H1 (cell line): ENCODE measurements at regions not wholly inside any gene's neighbourhood (a gene's known extent, or its start where the extent isn't known, plus 50 kb on each side); places are given as distances from the start of the nearest gene placed in this dataset.

Experiments used
- CTCF ChIA-PET: fragments of 300-600 bp; sonication (Branson Sonifier 250); formaldehyde crosslinking; loops from one replicate; lab custom pipeline; 2021; ENCODE audit not compliant: partially characterized antibody; lab: Charles Lee
- POLR2A ChIA-PET: fragments of 300-600 bp; sonication (Branson Sonifier 250); formaldehyde crosslinking; loops from one replicate; lab custom pipeline; 2021; ENCODE audit warnings: inconsistent platforms; ENCODE audit not compliant: partially characterized antibody; lab: Charles Lee
- DNase-seq, 2 experiments: peaks; one replicate each; pipeline versions ENCODE4 v3.0.0 to v3.0.0-alpha.2; 2010 to 2022; ENCODE audit warnings: low spot score in 2 of 2, low read depth in 1 of 2, mixed read lengths in 1 of 2
- FAIRE-seq: peaks from 2 replicates; lab custom pipeline; 2011; peaks lifted over from hg19 to GRCh38; lab: Jason Lieb, UNC
- H2AFZ ChIP-seq: 2 replicates; pipeline ENCODE4 v1.8.1; 2012; ENCODE audit warnings: low read length, inconsistent platforms
- H2AK5ac ChIP-seq: 2 replicates; pipeline ENCODE4 v1.6.1; 2013; ENCODE audit warnings: low read depth, low read length
- H2BK120ac ChIP-seq: replicated peaks from 2 replicates; pipeline ENCODE3; 2013; ENCODE audit warnings: low read depth, low read length, inconsistent platforms
- H2BK12ac ChIP-seq: 2 replicates; pipeline ENCODE4 v1.6.1; 2013; ENCODE audit warnings: low read depth, low read length
- H2BK15ac ChIP-seq: 2 replicates; pipeline ENCODE4 v1.6.1; 2013; ENCODE audit warnings: low read length
- H2BK20ac ChIP-seq: 2 replicates; pipeline ENCODE4 v1.6.1; 2013; ENCODE audit warnings: low read length
- H2BK5ac ChIP-seq: 2 replicates; pipeline ENCODE4 v1.6.1; 2013; ENCODE audit warnings: low read depth, low read length
- H3K14ac ChIP-seq: 2 replicates; pipeline ENCODE4 v1.6.1; 2013; ENCODE audit warnings: inconsistent platforms; ENCODE audit not compliant: insufficient read length
- H3K18ac ChIP-seq: 2 replicates; pipeline ENCODE4 v1.6.1; 2013; ENCODE audit warnings: low read length; ENCODE audit errors: extremely low read depth
- H3K23ac ChIP-seq: 2 replicates; pipeline ENCODE4 v1.6.1; 2013; ENCODE audit warnings: inconsistent platforms; ENCODE audit not compliant: insufficient read length
- H3K23me2 ChIP-seq: 2 replicates; pipeline ENCODE4 v1.6.1; 2013; ENCODE audit warnings: low read depth, low read length
- H3K27ac ChIP-seq: 2 replicates; pipeline ENCODE4 v1.6.1; 2011; ENCODE audit warnings: low read depth, low read length, inconsistent platforms
- H3K27me3 ChIP-seq, 4 experiments: replicated peaks in 1 of 4; 1 replicate in 1 of 4; 2 replicates in 3 of 4; pipeline versions ENCODE4 v1.6.1 to v1.8.1; 2011 to 2013; ENCODE audit warnings: low read length in 3 of 4, mild to moderate bottlenecking in 3 of 4, inconsistent platforms in 2 of 4, mixed read lengths in 2 of 4, moderate library complexity in 1 of 4; ENCODE audit not compliant: control insufficient read depth in 3 of 4, insufficient read depth in 3 of 4; ENCODE audit errors: extremely low read depth in 1 of 4
- H3K36me3 ChIP-seq, 4 experiments: 2 replicates each; pipeline versions ENCODE4 v1.6.1 to v1.8.1; 2011 to 2013; ENCODE audit warnings: mild to moderate bottlenecking in 4 of 4, low read length in 3 of 4, moderate library complexity in 2 of 4, control low read depth in 1 of 4, inconsistent platforms in 1 of 4; ENCODE audit not compliant: insufficient read depth in 4 of 4, control insufficient read depth in 2 of 4
- H3K4ac ChIP-seq: replicated peaks from 2 replicates; pipeline ENCODE3; 2013; ENCODE audit warnings: low read length, low read depth, mixed read lengths, inconsistent platforms; ENCODE audit not compliant: insufficient read length
- H3K4me1 ChIP-seq, 4 experiments: replicated peaks in 1 of 4; 1 replicate in 1 of 4; 2 replicates in 3 of 4; pipeline versions ENCODE4 v1.6.1 to v1.8.1; 2011 to 2013; ENCODE audit warnings: low read length in 3 of 4, inconsistent platforms in 2 of 4, mixed read lengths in 1 of 4; ENCODE audit not compliant: insufficient read depth in 4 of 4, control insufficient read depth in 3 of 4
- H3K4me2 ChIP-seq, 2 experiments: 2 replicates each; pipeline versions ENCODE4 v1.6.1 to v1.8.1; 2011 to 2013; ENCODE audit warnings: low read depth in 2 of 2, low read length in 2 of 2, control low read depth in 1 of 2, inconsistent platforms in 1 of 2, mild to moderate bottlenecking in 1 of 2; ENCODE audit not compliant: insufficient read depth in 1 of 2
- H3K4me3 ChIP-seq, 4 experiments: fragments of 200-600, 300-600 bp in 1 of 4; sonication (generic), shearing (Covaris generic), sonication (Bioruptor Twin) in 1 of 4; 2 replicates each; pipeline versions ENCODE4 v1.5.1 to v1.8.1; 2011 to 2016; ENCODE audit warnings: low read length in 4 of 4, low read depth in 3 of 4, control low read depth in 2 of 4, inconsistent platforms in 2 of 4, mild to moderate bottlenecking in 2 of 4, mixed read lengths in 1 of 4, moderate library complexity in 1 of 4; ENCODE audit not compliant: insufficient read depth in 2 of 4; ENCODE audit errors: extremely low read depth in 1 of 4
- H3K56ac ChIP-seq: replicated peaks from 2 replicates; pipeline ENCODE3; 2013; ENCODE audit warnings: low read depth, mild to moderate bottlenecking, mixed read lengths, low read length, inconsistent platforms; ENCODE audit not compliant: insufficient read length
- H3K79me1 ChIP-seq: 2 replicates; pipeline ENCODE4 v1.6.1; 2013; ENCODE audit warnings: low read depth, low read length, control low read depth
- H3K79me2 ChIP-seq, 2 experiments: 2 replicates each; pipeline versions ENCODE4 v1.6.1 to v1.8.1; 2012 to 2013; ENCODE audit warnings: low read length in 2 of 2, mild to moderate bottlenecking in 2 of 2, inconsistent platforms in 1 of 2; ENCODE audit not compliant: insufficient read depth in 2 of 2, control insufficient read depth in 1 of 2
- H3K9ac ChIP-seq, 4 experiments: replicated peaks in 1 of 4; 1 replicate in 1 of 4; 2 replicates in 3 of 4; pipeline versions ENCODE4 v1.6.1 to v1.8.1; 2011 to 2013; ENCODE audit warnings: low read depth in 3 of 4, low read length in 3 of 4, control low read depth in 2 of 4, mild to moderate bottlenecking in 2 of 4, moderate library complexity in 2 of 4, inconsistent platforms in 1 of 4; ENCODE audit errors: extremely low read depth in 1 of 4
- H3K9me3 ChIP-seq, 2 experiments: 2 replicates each; pipeline versions ENCODE4 v1.6.1 to v1.8.1; 2012 to 2013; ENCODE audit warnings: mild to moderate bottlenecking in 2 of 2, moderate library complexity in 2 of 2, control low read depth in 1 of 2, inconsistent platforms in 1 of 2, low read depth in 1 of 2, low read length in 1 of 2, mixed read lengths in 1 of 2; ENCODE audit not compliant: insufficient read depth in 2 of 2
- H4K20me1 ChIP-seq, 2 experiments: replicated peaks in 1 of 2; 2 replicates each; pipeline versions ENCODE3 to v1.8.1; 2011 to 2013; ENCODE audit warnings: inconsistent platforms in 2 of 2, low read length in 2 of 2, mild to moderate bottlenecking in 1 of 2; ENCODE audit not compliant: insufficient read depth in 2 of 2, control insufficient read depth in 1 of 2
- H4K5ac ChIP-seq: 2 replicates; pipeline ENCODE4 v1.6.1; 2013; ENCODE audit warnings: low read length, low read depth, mixed read lengths, inconsistent platforms; ENCODE audit not compliant: insufficient read length
- H4K8ac ChIP-seq: 2 replicates; pipeline ENCODE4 v1.8.0; 2013; ENCODE audit warnings: mild to moderate bottlenecking, moderate library complexity, low read length, inconsistent platforms; ENCODE audit not compliant: insufficient read depth; ENCODE audit errors: extremely low read depth
- H4K91ac ChIP-seq: replicated peaks from 2 replicates; pipeline ENCODE3; 2013; ENCODE audit warnings: low read length, mixed read lengths, inconsistent platforms; ENCODE audit not compliant: insufficient read length
- NANOG ChIP-seq: IDR thresholded peaks from 2 replicates; pipeline ENCODE4 v1.6.1; 2011; ENCODE audit warnings: low read length, low read depth, mild to moderate bottlenecking, inconsistent platforms; ENCODE audit not compliant: insufficient read depth, poor library complexity, severe bottlenecking
- POU5F1 ChIP-seq: IDR thresholded peaks from 2 replicates; pipeline ENCODE4 v1.6.1; 2011; ENCODE audit warnings: low read depth, mild to moderate bottlenecking, low read length, moderate library complexity
- SP2 ChIP-seq: IDR thresholded peaks from 2 replicates; pipeline ENCODE4 v1.6.1; 2012; ENCODE audit warnings: mild to moderate bottlenecking, low read length, inconsistent platforms
- WGBS, 2 experiments: shearing (Covaris generic) in 1 of 2; methylation state at CpG; one replicate each; pipeline versions ENCODE4 v1.1.6 to v1.1.7; 2013 to 2015; ENCODE audit warnings: low lambda C conversion rate in 2 of 2, mixed read lengths in 2 of 2, inconsistent platforms in 1 of 2, low coverage in 1 of 2, missing lambda C conversion rate in 1 of 2; ENCODE audit not compliant: insufficient replicate concordance in 2 of 2, insufficient coverage in 1 of 2, insufficient read length in 1 of 2; ENCODE audit errors: extremely low coverage in 1 of 2, missing lambda C conversion rate in 1 of 2; 5-methylcytosine and 5-hydroxymethylcytosine counted together

DNA sequence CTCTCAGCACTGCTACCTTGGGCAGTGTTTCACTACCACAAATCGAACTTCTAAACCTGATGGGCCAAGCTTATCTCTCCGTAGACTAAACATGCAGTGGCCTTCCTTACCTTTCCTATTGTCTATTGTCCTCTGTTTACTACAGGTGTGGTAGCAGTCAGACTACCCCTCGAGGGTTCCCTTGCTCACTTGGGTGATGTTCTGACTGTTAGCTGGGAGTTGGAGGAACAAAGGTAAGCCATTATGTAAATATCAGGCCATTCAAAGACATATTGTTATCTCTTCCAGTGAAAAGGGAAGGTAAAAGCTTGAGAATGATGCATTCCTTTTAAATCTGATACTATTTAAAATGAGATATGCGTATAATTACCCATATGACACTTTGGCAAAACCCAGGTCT lies 828.3 kb upstream of the EEF2KMT start:
- Histone ChIP-seq H3K56ac (no peak overlapping the region), H4K20me1 (no peaks in the 10 kb centered on the region), H2AFZ (no peak overlapping the region), H2BK12ac (no peak overlapping the region), H2BK120ac (no peak overlapping the region), H3K4me3 (peak overlapping the region in 1 of 4 experiments; percentile 2; a peak in 1 of 8 replicates), H2BK20ac (no peak overlapping the region), H3K79me1 (no peaks in the 10 kb centered on the region), H3K9ac (no peak overlapping the region), H2BK15ac (no peak overlapping the region), H3K9me3 (no peaks in the 10 kb centered on the region), H3K36me3 (no peaks in the 10 kb centered on the region), H3K4me2 (peak overlapping the region; percentile 33 to 48; a peak in 3 of 4 replicates), H3K4me1 (peaks cover 3 to 13% (median 8%) of the 10 kb centered on the region in 4 experiments), H2BK5ac (no peak overlapping the region), H3K4ac (no peak overlapping the region), H4K8ac (no peak overlapping the region), H4K5ac (no peak overlapping the region), H3K27ac (no peak overlapping the region), H3K14ac (no peak overlapping the region), H3K23ac (no peak overlapping the region), H3K27me3 (peaks cover 0 to 15% (median 6%) of the 10 kb centered on the region in 4 experiments; a peak in 5 of 7 replicates), H3K18ac (no peak overlapping the region), H4K91ac (no peak overlapping the region), H3K79me2 (no peaks in the 10 kb centered on the region), H2AK5ac (no peak overlapping the region), H3K23me2 (no peaks in the 10 kb centered on the region; the same call in 1 of the 2 replicates)
- 35% methylated on average over 4 of the region's 4 CpGs; no CpG with 5 or more reads in 1 of the 2 experiments for WGBS, 2 experiments
- DNase-seq (peak in 1 of 2 experiments; percentile 39), FAIRE-seq (peak; percentile 84)
- POLR2A ChIA-PET: interaction anchor here (0.5 to 1.8 kb wide), 2 partner anchors 9 to 15 kb away, joined by 3 to 5 read pairs; no protein-coding TSS in a partner anchor
- CTCF ChIA-PET: interaction anchor here (0.7 to 3.8 kb wide), 6 partner anchors 10 to 175 kb away, joined by 3 to 12 read pairs (median 4); no protein-coding TSS in a partner anchor
- TF ChIP-seq POU5F1 (0 out of 2 replicates have a peak, but pooled peaks have one; percentile 41), SP2 (no peak), NANOG (peak; percentile 87)
